ENCODE measurements at regions not wholly inside any gene's neighbourhood (a gene's known extent, or its start where the extent isn't known, plus 50 kb on each side); places are given as distances from the start of the nearest gene placed in this dataset.

GRCh38 chr7:110521357-110521911, 569.5 kb upstream of the LRRN3 start:
- Histone ChIP-seq H3K27ac (ENCODE audit: insufficient read depth, low read length) (no peak overlapping the region), H3K4ac (ENCODE audit: low read depth, low read length) (no peak overlapping the region), H3K9me3 (ENCODE audit: control insufficient read depth, insufficient read depth, low read length) (peaks cover 2% of the 10 kb centered on the region), H3K79me1 (ENCODE audit: low read depth in 1 of 2, low read length in 2 of 2) (no peaks in the 10 kb centered on the region), H2BK20ac (ENCODE audit: low read depth, low read length) (no peak overlapping the region), H4K8ac (ENCODE audit: low read depth in 2 of 2, low read length in 2 of 2) (no peak overlapping the region), H3K36me3 (ENCODE audit: control insufficient read depth, insufficient read depth, low read length) (no peaks in the 10 kb centered on the region), H2BK120ac (ENCODE audit: low read depth, low read length) (no peak overlapping the region), H2AFZ (replicated peaks; ENCODE audit: low read length, poor library complexity) (no peak overlapping the region), H3K4me3 (ENCODE audit: insufficient read depth, low read depth, low read length) (no peak overlapping the region), H4K5ac (ENCODE audit: low read depth, low read length) (no peak overlapping the region), H3K23ac (ENCODE audit: low read depth, low read length) (no peak overlapping the region), H3K18ac (ENCODE audit: low read depth, low read length) (no peak overlapping the region; the same call in 1 of the 2 replicates), H3K27me3 (ENCODE audit: control insufficient read depth, insufficient read depth, low read length) (no peaks in the 10 kb centered on the region), H3K4me1 (ENCODE audit: control insufficient read depth, insufficient read depth, low read length) (0 out of 2 replicates have a peak, but pooled peaks cover 2% of the 10 kb centered on the region), H2AK5ac (ENCODE audit: low read depth, low read length) (no peak overlapping the region), H2AK9ac (replicated peaks; ENCODE audit: low read depth, low read length, poor library complexity) (no peak overlapping the region), H2BK15ac (ENCODE audit: low read depth, low read length) (no peak overlapping the region), H2BK5ac (ENCODE audit: low read depth, low read length, poor library complexity, severe bottlenecking) (no peak overlapping the region), H3K9ac (ENCODE audit: low read depth, low read length) (no peak overlapping the region), H3K4me2 (ENCODE audit: low read depth, low read length) (no peak overlapping the region), H3K9me1 (ENCODE audit: insufficient read depth, low read length) (no peaks in the 10 kb centered on the region), H3K56ac (ENCODE audit: extremely low read depth, insufficient read depth, low read length) (no peak overlapping the region), H4K20me1 (ENCODE audit: insufficient read depth, low read length) (no peaks in the 10 kb centered on the region), H3K14ac (replicated peaks; ENCODE audit: low read depth, low read length) (no peak overlapping the region), H4K91ac (ENCODE audit: insufficient read depth, low read depth, low read length) (no peak overlapping the region)
- intact Hi-C loops (cut with micrococcal nuclease): no loop called here
- 50% methylated on average over 2 of the region's 8 CpGs; no CpG with 5 or more reads in 1 of the 2 experiments for WGBS, 2 experiments (ENCODE audit: extremely low coverage in 2 of 2, insufficient read length in 1 of 2)
- dilution Hi-C loops (cut with HindIII; ENCODE audit: low sequenced_read_pairs, unreplicated experiment): no loop called here
- no peak for DNase-seq
- in situ Hi-C loops (cut with MboI; ENCODE audit: low sequenced_read_pairs): no loop called here
- BruUV-seq (replicated peaks): no TSS peak
- ChIA-PET POLR2A (ENCODE audit: unreplicated experiment) (no interaction called here), CTCF (no interaction called here)
- no peak for TF ChIP-seq POLR2A (IDR thresholded peaks at IDR 0.05; ENCODE audit: low read depth, low read length)
- TF ChIP-seq FOS (IDR thresholded peaks at IDR 0.05; ENCODE audit: low read depth, low read length): no peak
- no peak for TF ChIP-seq CHD1 (IDR thresholded peaks at IDR 0.05; ENCODE audit: low read depth, low read length)
- TF ChIP-seq RFX5 (IDR thresholded peaks at IDR 0.05; ENCODE audit: low read depth, low read length): no peak
- no peak for TF ChIP-seq RCOR1 (IDR thresholded peaks at IDR 0.05; ENCODE audit: insufficient replicate concordance, low read length)
- TF ChIP-seq MXI1 (IDR thresholded peaks at IDR 0.05; ENCODE audit: borderline replicate concordance, low read depth, low read length): no peak
- TF ChIP-seq MAFK (IDR thresholded peaks at IDR 0.05; ENCODE audit: low read depth, low read length): no peak
- no peak for TF ChIP-seq SMC3 (IDR thresholded peaks at IDR 0.05; ENCODE audit: low read depth, low read length)
- TF ChIP-seq MAZ (IDR thresholded peaks at IDR 0.05; ENCODE audit: borderline replicate concordance, low read depth, low read length): no peak
- no peak for TF ChIP-seq NFE2L2 (IDR thresholded peaks at IDR 0.05; ENCODE audit: low read depth, low read length)
- TF ChIP-seq RAD21 (IDR thresholded peaks at IDR 0.05; ENCODE audit: low read length): no peak
- TF ChIP-seq, protein P1, sequence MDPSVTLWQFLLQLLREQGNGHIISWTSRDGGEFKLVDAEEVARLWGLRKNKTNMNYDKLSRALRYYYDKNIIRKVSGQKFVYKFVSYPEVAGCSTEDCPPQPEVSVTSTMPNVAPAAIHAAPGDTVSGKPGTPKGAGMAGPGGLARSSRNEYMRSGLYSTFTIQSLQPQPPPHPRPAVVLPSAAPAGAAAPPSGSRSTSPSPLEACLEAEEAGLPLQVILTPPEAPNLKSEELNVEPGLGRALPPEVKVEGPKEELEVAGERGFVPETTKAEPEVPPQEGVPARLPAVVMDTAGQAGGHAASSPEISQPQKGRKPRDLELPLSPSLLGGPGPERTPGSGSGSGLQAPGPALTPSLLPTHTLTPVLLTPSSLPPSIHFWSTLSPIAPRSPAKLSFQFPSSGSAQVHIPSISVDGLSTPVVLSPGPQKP (IDR thresholded peaks at IDR 0.05; ENCODE audit: borderline replicate concordance, low read depth, low read length): no peak
- no peak for TF ChIP-seq CTCF (conservative IDR thresholded peaks at IDR 0.05; ENCODE audit: low read depth, low read length)
- no peak for TF ChIP-seq CEBPB (IDR thresholded peaks at IDR 0.05; ENCODE audit: low read depth, low read length)
- TF ChIP-seq, protein P2, sequence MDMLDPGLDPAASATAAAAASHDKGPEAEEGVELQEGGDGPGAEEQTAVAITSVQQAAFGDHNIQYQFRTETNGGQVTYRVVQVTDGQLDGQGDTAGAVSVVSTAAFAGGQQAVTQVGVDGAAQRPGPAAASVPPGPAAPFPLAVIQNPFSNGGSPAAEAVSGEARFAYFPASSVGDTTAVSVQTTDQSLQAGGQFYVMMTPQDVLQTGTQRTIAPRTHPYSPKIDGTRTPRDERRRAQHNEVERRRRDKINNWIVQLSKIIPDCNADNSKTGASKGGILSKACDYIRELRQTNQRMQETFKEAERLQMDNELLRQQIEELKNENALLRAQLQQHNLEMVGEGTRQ (IDR thresholded peaks at IDR 0.05; ENCODE audit: low read depth, low read length): no peak
- TF ChIP-seq BHLHE40 (IDR thresholded peaks at IDR 0.05; ENCODE audit: low read depth, low read length): no peak
- ATAC-seq (ENCODE audit: low read depth): no peak
